ENCODE measurements at regions not wholly inside any gene's neighbourhood (a gene's known extent, or its start where the extent isn't known, plus 50 kb on each side); places are given as distances from the start of the nearest gene placed in this dataset.

DNA sequence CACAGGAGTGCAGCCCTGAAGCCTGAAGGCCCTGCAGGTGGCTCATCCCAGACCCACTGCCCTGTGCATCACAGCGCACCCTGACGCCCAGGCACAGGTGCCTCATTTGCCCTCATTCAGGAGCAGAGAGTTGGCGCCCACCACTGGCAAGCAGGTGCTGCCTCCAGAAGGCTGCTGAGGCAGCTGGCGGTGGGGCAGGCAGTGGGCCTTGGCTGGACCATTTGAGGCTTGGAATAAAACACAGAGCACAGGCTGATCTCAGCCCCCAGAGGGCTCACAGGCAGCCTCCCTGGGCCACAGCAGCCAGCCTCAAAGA lies 1151.9 kb downstream of the BRD1 start:
- DNase-seq (ENCODE audit: low spot score) = no peak

DNA sequence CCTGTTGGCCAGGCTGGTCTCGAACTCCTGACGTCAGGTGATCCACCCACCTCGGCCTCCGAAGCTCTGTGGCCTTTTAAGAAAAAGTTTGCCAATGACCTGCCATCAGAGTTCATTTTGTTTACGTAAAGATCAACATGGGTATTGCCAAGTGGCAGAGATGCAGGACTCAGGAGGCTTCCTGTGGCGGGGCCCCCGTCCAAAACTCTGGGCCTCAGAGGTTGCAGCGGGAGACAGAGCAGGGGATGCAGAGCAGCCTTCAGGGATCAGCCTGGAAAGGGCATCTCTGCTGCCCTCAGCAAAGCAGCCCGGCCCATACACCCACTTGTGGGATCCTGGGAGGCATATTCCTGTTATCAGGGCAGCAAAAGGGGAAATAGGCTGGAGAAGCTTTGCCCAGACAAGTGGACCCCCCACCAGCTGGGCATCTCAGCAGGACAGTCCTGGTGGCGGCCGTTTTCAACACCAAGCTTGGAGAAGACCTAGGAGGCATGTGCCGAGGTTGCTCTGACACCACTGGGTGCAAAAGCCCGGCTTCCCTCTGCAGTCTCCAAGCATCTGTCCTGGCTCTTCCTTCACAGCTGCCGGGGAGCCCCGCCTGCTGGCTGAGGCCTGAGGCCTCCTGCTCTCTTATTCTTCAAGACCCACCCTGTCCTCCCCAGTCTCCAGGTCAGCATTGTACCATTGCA lies 1152.4 kb downstream of the BRD1 start:
- DNase-seq (ENCODE audit: low spot score) = no peak

DNA sequence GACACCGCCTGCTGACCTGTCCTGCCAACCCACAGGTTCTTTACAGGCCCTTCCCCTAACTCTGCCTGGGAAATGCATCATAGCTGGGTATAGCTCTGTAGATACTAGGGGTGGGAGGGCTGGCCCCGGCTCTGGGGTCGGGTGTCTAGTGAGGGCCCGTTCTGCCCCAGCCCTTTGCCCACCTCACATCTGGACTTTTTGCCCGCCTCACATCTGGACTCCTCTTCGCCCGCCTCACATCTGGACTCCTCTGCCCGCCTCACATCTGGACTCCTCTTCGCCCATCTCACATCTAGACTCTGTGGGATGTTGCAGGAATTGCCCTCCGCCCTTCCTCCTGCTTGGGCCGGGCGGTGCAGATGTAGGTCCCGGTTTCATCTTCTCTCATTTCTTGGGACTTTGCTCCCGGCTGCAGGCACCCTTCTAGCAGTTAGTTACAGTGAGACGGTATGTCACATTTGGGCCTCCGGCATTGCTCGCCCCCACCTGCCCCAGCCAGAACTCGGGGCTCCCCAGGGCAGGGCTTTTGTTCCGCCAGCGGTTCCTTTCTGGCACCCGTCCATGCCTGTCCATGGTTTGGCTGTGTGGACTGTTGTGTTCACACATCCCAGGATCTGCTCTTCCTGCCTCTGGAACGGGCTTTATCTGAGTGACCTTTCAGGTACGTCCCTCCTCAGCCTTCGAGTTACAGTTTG lies 1153.7 kb downstream of the BRD1 start:
- DNase-seq (ENCODE audit: low spot score) = no peak

DNA sequence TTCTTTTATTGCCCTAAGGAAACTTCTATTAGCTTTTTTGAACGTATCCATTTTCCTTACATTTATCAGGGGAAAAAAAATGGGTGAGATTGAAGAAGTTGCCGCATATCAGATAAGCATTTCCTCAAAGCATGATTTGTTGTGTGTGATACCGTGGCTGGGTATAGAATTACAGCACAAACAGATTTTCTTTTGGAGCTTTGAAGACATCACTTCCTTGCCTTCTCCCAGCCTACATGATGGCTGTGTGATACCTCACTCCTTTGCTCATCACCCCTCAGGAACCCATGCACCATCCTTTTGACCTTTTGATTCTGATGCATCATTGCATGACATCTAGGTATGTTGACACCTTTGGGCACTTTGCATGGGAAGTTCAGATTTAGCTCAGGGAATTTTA lies 1155.3 kb downstream of the BRD1 start:
- no peak for DNase-seq (ENCODE audit: low spot score)

DNA sequence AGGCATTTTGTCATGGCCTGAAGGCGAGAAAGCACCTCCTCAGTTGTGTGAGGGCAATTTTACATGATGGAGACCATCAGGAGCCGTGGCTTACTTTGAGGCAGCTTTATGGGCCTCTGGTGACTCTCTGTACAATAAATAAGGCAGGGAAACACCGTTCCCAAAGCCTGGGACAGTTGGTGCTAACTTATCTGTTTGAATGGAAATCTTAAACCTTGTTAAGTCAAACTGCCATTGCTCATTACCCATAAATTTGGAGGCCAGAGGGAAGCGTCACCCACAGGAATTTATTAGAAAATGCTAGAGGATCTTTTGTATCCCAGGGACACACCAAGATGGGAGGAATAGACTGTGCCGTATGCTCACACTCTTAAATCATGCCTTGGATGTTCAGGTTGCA lies 1156.9 kb downstream of the BRD1 start:
- no peak for DNase-seq (ENCODE audit: low spot score)

DNA sequence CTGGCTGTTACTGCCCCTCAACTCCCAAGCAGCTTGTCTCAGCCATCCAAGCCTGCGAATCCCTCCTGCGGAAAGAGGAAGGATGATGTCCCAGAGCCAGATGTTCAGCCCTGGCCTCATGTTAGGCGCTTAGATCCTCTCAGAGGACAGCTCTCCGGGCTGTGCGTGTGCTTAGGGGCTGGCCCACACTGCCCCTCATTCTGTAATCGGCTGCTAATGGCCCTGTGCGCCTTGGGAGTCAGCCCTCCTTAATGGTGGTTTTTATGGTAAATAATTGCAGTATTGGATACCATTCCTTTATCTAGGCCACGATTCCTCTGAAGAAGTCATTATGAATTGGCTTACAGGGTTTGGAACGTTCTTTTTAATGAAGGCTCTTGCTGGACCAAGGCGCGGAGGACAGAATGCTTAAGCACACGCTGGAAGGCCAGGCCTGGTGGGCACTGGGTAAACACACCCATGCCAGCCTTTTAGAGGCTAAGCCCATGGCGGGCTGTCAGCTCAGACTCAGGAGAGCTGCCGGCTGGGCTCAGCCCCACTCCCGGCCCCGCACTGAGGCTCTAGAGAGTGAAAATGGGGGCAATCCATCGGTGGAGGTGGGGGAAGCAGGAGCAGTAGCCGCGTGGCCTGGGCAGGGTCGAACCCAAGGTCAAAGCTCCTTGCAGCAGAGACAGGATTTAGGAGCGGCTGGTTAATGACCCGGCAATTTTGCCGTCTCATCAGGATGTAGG lies 1157.5 kb downstream of the BRD1 start:
- no peak for DNase-seq (ENCODE audit: low spot score)

DNA sequence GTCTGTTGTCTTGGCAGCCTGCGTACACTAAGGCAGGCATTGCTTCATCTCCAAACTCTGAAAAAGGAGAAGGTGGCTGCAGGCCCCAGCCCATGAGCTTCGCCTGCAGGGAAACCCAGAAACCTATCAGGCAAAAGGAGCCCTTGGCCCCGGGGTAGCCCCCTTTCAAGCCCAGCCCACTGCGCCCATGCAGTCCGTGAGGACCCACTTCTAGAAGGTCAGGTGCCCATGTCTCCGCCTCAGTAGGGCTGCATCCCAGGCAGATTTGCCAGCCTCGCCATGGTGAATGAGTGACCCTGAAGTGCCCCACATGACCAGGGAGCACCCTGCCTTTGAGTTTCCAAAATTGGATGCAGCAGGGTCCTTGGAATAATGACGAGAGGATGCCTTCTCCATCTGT lies 1158.4 kb downstream of the BRD1 start:
- DNase-seq (ENCODE audit: low spot score) = no peak

DNA sequence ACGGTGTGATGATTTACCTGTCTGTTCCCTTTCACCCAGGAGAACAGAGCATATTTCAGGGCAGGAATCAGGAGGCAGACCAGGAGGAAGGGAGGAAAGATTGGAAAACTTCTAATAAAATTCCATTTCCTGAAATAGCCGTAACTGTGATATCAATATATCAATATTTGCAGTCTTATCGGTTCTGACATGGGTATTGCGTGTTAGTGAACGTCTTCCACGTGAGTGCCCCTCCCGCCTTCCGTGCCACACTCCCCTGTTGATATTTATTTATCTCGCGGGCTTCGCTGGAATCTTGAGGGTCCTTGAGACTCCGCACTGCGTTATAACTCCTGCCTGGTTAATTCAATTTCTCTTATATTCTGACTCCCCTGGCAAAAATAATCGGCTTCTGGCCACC lies 1160.4 kb downstream of the BRD1 start:
- no peak for DNase-seq (ENCODE audit: low spot score)

DNA sequence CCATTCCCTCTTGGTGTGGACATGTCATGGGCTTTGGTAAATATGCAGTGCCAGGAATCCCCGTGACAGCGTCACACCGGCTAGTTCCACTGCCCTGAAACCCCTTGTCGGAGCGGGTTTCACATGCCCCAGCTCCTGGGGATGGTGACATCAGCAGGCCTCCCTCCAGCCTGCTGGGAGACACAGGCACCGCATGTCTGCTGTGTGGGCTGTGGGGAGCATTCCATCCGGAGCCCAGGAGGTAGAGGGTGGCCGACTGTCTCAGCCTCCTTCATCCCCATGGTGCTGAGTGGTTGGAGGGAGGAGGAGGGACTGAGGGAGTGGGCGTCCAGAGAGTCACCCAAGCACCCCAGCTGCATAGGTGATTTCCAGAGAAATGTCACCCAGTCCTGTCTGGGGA lies 1161.1 kb downstream of the BRD1 start:
- no peak for DNase-seq (ENCODE audit: low spot score)

DNA sequence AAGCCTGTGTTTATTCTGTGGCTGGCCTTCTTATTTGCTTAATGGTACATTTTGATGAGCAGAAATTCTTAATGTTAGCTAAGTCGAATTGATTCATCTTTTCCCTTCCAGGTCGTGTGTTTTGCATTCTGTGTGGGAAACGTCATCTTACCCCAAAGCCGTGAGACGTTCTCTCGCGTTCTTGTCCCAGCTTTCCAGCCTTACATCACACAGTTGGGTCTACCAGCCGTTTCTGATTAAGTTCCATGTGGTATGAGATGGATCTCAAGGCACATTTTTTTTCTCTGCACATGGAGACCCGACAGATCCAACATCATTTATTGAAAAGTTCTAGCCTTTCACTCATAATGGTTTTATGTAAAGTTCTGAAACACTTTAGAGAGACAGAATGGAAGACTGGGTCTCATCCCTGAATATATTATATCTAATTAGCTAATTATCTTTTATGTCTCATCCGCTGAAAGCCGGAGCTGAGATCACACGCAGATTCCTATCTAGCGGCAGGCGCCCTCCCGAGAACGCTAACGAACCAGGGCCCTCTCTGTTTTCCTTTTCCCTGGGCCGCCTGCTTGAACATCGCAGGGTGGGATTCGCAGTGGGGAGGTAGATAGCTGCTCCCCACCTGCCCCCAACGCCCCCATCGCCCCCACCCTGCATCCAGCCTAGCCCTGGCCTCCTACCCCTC lies 1162.2 kb downstream of the BRD1 start:
- DNase-seq (ENCODE audit: low spot score) = no peak

DNA sequence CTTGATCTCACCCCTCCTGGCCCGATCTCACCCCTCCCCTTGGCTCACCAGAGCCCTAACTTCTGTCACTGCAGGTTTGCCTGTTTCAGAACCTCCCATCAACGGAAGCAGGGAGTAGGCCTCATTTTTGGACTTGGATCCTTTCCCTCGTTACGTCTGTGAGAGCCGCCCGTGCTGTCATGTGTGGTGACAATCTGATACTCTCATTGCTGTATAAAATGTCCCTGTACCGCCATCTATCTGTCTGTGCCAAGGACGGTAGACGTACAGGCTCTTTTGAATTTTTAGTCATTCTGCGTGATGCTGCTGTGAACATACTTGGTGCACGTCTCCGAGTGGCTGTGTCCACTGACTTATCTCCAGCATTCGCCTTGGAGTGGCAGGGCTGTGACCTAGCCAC lies 1163.1 kb downstream of the BRD1 start:
- DNase-seq (ENCODE audit: low spot score) = no peak

DNA sequence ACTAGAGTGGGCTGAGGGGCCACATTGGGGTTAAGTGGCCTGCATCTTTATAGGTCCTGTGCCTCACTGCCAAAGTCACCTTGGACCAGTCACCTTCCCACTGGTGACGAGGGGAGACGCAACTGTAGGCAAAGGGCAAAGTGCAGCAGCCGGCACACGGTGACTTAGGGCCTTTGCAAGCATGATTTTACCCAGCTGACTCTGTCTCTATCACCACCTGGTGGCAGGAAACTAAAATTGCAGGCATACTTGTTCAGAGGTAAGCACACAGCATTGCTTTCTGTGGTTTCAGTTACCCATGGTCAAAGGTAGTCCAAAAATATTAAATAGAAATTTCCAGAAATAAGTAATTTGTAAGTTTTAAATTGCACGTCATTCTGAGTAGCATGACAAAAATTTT lies 1164.4 kb downstream of the BRD1 start:
- no peak for DNase-seq (ENCODE audit: low spot score)

DNA sequence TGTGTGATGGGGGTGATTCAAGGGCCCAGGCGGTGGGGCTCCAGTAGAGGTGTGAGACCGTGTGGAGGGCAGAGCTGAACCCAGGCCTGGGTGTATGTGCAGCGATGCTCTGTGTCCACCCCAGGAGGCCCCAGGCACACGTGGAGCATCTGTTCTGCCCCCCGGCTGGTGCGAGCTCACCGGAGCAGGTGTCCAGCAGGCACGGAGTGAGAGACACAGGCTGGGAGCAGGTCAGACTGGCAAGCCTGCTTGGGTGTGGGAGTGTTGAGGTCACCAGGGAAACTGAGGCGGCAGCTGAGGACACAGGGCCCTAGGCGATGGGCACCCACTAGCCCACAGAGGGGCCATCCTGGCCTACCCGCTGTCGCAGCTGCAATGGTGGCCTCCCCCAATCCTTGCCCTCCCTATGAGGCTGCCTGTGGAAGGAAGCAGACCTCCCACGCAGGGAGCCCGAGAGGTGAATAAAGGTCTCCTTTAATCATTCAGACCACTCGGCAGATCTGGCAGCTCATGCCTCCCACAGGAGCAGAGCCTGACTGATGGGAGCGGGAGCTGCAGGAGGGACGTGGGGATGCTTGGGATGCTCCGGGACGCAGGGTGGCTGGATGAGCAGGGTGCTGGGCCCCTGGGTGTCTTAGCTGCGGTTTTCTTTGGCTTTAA lies 1165.1 kb downstream of the BRD1 start:
- DNase-seq (ENCODE audit: low spot score) = no peak

DNA sequence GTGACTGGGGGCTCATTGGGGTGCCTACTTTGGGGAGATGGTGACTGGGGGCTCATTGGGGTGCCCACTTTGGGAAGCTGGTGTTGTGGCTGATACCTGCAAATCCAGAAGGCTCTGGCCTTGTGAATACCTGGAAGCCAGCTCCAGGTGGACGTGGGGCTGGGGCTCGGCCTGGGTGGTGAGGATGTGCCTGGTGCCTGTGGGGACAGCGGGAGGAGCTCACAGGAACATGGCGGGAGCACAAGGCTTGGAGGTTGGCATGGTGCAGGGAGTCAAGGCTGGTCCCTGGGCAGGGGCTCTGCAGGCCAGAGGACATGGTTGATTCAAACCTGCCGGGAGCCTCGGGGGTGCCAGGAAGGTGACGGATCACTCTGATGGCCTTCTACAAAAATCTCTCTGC lies 1165.7 kb downstream of the BRD1 start:
- DNase-seq (ENCODE audit: low spot score) = no peak

DNA sequence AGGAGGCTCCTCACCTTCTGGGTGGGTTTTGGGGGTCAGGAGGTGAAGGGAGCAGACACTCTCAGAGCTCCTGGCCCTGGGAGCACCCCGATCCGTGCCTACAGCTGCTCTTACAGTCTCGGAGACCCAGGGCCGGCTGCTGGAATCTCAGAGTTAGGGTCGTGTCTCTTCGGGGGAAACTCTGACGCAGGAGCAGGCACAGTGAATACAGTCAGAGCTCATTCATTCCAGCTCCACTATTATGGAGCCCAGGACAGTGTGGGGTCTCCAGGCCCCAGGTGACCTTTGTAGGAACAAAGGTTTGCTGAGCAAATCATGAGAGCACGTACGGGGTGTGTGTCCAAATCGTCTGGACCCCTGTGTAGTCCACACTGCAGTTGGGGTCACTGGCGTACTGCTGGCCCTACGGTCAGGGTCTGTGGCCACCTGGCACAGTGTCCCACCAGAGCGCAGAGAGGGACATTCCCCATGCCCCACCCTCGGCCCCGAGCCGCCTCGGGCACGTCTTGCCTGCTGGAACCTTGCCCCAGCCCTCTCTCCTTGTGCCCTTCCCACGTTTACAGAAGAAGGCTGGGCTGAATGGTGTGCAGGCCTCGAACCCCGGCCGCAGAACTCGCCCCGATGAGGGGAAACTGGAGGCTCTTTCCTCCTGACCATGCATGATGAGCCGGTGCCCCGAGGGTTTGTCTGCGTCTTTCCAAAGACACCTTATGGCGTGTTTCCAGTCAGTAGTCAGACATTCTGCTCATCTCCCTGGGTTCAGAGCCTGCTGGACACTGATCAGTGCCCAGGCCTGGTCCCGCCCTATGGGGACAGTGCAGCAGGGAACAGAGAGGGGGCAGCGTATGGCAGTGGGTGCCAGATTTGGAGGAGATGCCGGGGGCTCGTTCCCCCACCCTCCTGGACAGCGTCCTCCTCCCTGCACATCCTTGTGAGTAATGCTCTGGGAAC lies 1166.6 kb downstream of the BRD1 start:
- DNase-seq (ENCODE audit: low spot score) = no peak

DNA sequence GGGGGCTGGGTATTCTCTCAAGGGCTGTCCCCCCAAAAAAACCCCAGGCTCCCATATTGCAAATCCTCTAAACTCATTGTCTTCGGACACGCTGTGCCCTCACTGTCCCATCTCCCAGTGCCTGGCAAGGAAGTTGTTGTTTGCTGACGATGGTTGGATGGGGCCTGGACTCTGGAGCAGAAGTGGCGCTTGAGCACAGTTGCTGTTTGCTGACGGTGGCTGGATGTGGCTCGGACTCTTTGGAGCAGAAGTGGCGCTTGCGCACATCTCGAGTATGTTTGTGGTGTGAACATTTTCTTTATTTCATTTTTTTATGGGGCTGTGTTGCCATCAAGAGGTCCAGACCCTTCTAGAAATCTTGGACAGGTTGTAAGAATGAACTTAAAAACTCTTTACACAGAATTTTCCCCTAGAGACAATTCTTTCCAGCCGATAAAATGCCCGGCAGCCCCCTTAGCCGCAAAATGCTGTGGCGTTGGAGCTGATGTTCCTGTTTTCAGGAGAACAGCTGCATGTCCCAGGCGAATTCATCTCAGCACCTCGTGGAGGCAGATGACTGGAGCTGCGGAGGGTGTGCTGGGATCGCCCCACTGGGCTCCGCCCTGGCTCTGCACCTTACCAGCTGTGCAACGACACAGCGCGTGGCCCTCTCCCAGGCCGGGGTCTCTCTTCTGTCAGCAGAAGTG lies 1167.4 kb downstream of the BRD1 start:
- DNase-seq (ENCODE audit: low spot score) = no peak

DNA sequence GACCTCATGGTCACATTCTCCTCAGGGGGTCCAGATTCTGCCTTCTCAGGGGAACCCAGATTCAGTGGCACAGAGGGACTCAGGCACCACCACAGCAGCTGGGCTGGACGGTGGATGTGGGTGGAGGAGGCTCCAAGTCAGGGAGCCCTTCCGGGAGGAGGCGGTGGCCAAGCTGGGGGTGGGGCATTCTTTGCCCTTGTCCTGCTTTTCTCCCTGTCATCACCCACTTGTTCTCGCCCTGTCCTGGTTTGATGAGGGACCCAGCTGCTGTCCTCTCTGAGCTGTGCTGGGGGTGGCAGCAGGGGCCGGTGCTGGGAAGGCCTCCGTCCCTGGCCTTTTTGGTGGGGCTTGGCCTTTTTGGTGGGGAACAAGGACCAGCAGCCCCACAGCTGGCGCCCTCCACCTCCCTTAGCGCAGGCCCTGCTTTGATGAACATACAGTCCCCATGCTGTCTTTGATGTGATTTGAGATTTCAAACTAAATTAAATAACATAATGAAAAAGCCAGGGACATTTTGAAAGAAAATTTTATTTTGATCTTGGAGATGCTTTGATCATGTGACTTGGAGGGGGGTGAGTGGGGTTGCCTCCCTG lies 1168.2 kb downstream of the BRD1 start:
- DNase-seq (ENCODE audit: low spot score) = no peak

DNA sequence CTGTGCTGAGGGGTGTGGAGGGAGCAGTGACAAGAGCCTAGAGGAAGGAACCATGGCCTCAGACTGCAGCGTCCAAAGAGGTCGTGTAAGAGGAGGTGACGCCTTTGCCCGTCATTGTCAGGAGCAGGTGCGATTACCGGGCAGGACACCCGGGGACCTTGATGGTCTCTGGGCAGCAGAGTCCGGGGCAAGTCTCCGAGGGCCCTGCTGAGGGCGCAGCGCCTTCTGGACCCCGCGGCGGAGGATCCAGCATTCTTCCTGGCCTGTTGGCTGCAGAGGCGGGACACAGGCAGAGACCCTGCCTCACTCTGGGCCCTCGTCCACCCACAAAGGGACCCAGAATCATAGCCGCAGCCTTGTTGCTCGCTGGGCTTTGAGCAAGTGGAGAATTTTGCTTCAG lies 1168.8 kb downstream of the BRD1 start:
- no peak for DNase-seq (ENCODE audit: low spot score)

DNA sequence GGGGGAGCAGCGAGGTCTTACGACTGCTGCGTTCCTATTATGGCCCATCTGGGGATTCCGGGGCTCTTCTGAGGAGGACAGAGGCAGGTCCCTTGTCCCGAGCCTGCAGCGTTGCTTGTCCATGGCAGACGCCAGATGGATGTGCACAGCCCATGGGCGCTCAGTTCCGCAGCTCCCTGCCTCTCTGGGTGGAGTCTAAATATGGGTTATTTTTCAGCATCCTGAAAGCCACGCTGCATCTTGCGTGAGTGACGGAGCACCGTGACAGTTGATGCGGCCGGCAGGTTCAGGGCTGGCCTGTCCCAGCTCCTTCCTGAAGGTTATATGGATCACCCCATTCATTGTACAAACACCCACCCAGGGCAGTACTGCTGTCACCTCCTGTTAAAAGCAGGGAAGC lies 1169.4 kb downstream of the BRD1 start:
- no peak for DNase-seq (ENCODE audit: low spot score)

DNA sequence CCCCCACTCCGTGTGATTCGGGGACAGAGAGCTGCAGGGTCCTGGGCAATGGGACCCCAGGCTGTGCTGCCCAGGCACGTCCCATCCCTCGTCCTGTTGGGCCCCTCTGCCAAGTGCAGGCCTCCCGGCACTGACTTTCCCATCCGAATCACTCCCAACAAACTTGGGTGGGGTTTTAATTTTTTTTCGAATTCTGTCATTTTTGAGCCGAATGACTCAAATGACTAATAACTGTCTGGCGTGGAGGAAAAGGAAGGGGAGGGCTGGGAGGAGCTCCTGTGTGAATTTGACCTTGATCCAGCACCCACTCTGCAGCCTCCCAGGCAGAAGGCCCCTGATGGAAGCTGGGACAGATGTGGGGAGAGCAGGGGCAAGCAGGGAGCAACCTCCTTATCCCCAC lies 1173.2 kb downstream of the BRD1 start:
- no peak for DNase-seq (ENCODE audit: low spot score)
